HS-27A (cell line): ENCODE measurements at regions not wholly inside any gene's neighbourhood (a gene's known extent, or its start where the extent isn't known, plus 50 kb on each side); places are given as distances from the start of the nearest gene placed in this dataset.

Experiments
- DNase-seq: peaks from one replicate; pipeline ENCODE4 v3.0.0-alpha.2; 2012; ENCODE audit warnings: low read depth, missing footprints

DNA sequence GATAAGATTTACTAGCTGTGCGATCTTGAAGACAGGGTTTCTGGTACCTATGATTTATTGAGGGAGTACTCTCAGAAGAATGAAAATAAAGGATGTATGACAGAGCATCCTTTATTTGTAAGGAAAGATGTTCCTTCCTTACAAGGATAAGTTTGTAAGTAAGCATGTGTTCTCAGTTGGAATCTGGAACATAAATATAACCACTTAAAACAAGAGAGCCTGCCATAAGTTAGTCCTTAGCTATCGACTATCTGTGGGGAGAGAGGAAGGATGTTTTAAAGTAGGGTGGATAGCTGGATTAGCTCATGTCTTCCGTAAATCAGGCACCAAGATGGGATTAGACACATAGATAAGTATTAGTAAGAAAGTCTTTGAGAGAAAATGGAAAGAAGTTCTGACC is 192.6 kb upstream of the CARD18 start:
- DNase-seq, result no peak

DNA sequence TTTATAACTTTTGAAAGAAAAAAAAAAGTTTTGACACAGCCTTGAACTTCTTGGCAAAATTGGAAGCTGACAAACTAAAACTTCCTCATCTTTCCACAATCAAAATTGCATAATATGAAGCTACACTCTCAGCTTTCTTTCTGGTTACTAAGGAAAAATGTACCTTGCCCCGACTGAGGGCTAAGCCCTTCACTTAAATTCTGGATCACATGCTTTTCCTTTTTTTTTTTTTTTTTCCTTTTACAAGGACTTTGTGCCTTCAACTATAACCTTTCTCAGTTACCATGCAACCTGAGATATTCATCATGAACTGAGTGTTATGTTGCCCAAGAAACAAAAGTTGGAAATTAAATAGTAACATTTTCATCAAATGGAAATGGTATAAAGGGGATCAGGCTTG is 188.5 kb upstream of the CARD18 start:
- DNase-seq, result no peak

DNA sequence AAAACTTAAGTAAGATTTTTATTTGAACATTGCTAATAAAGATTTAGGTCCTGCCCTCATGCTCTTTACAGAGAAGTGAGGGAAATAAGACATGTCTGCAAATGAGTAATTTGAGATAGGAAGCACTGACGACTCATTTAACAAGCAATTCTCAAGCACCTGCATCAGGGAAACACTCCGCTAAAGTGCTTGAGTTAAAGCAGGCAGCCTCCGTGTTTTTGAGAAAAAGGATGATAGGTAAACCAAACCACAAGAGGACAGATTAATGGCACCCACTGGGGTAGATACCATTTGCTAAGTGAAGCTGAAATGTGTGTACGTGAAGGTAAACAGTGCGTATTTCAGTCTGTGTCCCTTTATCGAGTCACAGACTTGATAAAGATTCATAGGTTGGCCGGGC is 184.6 kb upstream of the CARD18 start:
- no peak for DNase-seq

DNA sequence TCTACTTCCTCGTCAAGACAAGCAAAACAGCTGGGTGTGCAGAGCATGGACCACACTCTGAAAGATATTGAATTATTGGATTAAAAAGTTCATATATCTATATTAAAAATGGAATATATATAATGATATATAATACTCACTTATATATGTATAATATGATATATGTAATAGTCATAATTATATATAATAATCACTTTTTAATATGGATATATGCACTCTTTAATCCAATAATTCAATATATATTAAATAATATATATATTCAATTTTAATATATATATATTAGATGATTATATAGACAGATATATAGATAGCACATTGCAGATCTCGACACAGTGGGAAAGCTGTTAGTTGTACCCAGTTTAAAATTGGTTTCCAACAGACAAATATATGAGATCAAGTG is 182.1 kb upstream of the CARD18 start:
- no peak for DNase-seq

DNA sequence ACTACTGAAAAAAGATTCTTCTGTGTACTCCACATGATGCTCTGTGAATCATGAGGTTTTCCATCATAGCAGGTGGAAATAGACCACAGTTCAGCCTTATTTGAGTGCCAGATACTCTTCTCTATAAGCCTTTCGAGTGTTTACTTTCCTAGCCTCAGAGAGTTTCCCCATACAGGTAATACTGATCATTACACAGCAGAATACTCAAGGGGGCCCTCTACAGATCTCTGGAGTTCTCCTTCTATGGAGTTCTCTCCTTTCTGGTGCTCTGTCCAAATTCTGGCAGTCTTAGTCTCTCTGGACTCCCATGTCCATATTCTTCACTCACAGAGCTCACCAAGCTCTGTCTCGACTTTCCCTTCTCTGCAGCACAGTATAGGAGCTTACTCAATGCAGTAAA is 175.7 kb upstream of the CARD18 start:
- no peak for DNase-seq

DNA sequence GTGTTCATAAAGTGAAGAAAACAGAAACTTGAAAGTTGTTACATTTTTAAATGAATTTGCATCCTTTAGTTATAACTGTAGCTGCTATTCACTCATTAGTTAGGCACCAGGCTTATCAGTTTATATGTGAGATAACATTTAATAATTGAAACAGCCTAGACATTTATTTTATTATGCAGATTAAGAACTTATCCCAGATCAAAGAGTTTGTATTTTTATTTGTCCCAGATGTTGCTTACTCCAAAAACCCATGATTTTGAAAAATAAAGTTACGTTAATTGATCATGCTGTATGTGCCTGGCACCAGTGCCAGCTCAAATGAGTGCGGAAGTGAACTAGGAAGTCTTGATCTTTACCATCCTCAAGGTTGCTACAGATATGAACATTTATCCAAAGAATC is 172.7 kb upstream of the CARD18 start:
- no peak for DNase-seq

DNA sequence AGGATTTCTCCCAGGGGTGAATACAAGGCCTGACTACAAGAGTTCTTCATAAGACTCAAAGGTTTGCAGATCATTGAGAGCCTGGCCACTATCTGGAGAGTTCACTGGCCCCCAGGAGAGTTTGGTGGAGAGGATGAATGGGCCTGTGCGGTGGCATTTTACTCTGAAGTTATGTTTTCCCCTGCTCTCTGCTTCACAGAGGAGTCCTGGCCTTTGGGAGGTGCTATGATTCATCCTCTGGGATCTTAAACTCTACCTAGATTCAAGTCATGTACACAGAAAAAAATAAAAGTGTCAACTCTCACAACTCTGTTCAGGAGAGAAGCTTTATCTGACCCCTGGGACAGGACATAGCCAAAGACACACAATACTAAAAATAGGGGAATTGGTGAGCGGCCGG is 159.1 kb upstream of the CARD18 start:
- DNase-seq, result no peak

DNA sequence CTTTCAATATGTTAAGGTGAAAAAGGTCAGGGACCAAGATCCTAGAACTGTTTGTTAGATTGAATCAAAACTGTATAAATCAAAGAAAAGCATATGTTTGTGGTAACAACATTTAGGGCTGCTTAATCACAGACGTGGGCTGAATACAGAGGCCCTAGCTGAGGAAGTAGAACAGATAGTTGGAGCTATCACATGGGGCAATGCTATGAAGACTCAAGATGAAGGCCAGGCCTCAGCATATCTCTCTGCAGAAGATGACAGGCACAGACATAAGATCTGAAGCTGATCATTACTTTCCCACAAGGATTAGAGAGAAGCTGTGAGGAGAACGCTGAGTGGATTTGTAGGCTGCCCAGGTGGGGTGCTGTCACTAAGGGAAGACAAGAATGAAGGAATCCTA is 158.6 kb upstream of the CARD18 start:
- no peak for DNase-seq

DNA sequence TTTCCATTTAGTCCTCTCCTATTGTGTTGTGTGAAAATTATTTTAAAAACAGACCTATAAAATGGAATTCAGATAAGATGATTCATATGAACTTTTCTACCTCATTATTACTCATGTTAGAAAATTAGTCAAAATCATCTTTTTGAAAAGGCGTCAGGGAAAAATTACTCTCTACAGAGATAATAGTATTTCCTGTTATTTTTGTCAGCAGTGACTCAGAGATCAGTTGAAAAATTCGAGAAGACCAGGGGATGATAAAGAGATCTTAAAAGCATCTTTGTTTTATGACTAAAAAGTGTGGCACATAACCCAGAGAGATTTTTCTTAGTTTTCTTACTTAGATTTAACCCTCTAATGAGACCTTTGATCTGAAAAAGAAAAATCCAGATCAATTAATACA is 157.9 kb upstream of the CARD18 start:
- DNase-seq, result no peak

DNA sequence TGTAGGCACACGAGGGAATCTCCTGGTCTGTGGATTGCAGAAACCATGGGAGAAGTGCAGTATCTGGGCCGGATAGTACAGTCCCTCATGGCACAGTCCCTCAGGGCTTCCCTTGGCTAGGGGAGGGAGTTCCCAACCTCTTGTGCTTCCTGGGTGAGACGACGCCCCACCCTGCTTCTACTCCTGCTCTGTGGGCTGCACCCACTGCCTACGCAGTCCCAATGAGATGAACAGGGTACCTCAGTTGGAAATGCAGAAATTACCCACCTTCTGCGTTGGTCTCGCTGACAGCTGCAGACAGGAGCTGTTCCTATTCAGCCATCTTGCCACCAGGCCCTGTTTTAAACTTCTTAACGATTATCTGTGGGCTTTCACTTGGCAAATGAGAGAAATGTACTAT is 157.2 kb upstream of the CARD18 start:
- no peak for DNase-seq

DNA sequence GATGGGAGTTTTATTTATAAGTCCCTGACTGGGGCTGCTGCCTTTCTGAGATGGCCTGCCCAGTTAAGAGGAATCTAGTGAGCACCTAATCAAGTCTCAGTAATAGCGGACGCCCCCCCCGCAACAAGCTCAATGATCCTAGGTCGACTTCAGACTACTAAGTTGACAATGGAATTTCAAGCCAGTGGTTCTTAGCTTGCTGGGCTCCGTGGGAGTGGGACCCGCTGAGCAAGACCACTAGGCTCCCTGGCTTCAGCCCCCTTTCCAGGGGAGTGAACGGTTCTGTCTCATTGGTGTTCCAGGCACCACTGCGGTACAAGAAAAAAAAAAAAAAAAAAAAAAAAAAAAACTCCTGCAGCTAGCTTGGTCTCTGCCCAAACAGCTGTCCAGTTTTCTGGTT is 156.8 kb upstream of the CARD18 start:
- no peak for DNase-seq

DNA sequence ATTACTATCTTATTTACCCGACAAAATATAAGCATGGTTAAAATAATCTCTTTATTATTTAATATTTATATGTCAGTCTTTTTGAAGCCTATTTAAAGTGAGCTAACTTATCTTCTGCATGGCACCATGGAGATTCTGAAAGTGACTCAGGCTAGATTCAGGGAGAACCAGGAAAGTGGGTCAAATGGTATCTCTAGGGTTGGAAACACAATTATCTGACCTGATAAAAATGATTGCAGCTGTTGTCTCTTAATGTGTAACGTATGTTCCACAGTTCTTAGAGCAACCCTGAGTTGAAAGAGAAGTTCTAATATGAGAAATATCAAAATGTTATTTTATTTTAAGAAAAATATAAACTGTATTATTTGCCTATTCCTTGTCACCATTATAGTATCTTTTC is 143.1 kb upstream of the CARD18 start:
- no peak for DNase-seq

DNA sequence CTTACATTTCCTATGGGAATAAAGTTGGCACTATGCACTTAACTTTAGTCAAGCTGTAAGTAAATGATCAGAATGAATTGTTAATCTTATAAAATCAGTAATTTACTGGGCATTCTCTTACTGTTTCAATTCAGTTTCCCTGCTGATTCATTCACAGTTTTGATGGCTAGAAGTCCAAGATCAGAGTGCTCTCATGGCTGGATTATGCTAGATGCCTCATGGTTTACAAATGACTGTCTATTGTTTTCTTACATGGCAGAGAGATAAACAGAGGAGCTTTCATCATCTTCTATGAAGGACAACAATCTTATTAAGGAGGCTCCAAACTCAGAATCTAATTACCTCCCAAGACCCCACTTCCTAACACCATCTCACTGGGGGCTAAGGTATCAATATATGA is 135.1 kb upstream of the CARD18 start:
- DNase-seq, result no peak

DNA sequence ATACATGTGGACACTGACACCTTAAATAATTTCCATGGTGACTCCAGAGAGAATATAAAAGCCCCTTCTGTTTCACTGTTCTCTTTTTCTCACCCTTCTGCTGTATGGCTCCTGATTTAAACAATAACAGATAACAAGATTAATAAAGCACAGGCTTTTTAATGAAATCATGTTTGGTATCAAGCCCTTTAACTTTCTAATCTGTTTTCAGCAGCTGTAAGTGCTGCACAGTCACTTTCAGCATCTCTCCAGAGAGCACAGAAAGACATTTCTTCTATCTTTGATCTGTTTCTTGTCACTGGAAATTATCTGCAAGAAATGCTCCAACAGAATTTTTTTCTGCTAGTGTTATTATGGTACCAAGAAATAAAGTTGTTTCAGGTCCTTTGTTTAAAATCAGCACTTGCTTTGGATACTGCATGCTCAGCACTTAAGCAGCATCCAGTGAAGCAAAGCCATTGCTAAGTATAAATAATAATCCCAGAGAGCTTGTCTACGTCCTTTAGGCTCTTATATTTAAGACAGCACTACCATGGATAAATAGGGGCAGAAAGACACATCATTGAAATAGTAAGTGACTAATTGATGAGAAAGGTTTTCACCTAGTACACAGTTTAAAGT is 134.2 kb upstream of the CARD18 start:
- DNase-seq, result no peak

DNA sequence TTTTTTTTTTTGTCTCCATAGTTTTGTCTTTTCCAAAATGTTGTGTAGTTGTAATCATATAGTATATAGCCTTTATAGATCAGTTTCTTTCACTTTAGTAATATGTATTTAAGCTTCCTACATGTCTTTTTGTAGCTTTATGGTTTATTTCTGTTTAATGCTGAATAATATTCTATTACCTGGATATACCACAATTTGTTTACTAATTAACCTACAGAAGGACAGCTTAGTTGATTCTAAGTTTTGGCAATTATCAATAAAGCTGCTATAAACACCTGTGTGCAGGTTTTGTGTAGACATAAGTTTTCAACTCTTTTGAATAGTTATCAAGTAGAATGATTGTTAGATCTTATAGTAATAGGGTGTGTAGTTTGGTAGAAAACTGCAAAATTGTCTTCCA is 130.3 kb upstream of the CARD18 start:
- no peak for DNase-seq

DNA sequence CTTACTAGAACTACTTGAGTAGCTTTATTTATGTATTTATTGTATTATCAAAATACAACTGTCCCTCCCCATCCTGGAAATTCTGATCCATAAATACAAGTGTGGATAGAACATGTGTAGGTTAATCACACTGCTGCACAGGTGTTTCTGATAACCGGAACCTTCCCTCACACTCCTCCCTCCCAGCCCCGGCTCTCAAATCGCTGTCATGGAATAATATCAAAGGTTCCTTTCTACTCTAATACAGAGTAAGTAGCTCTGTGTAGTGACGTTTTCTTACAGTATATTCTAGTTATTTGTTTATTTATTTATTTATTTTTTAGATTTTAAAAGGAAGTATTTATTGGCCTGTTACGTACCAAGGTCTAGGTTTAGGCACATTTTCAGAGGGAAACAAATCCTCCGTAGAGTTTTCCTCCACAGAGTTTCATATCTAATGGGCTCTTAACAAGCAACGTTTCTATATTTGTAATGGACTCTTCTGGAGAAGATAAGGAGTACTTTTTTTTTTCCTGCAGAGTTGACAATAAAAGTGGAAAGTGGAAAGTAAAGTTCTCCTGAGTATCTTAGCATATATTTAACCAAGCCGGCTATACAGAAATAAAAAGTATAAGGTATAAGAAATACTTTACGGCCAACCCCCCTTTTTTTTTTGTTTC is 129.0 kb upstream of the CARD18 start:
- DNase-seq, result no peak

DNA sequence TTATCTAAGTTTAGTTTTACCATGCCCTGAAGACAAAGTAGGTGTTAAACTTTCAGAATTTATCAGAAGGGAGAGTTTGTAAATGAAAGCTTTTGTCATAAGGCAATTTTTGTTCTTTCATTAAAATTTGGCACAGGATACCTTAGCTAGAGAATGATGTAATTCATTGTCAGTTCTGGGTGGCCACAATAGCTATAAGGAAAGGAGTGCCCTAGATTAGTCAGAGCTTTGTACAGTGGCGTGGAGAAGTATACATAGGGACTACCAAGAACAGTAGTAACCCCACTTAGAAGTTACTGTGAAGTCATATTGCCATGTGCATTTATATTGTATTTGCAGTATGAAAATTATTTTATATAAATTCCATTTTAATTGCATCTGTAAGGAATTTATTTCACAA is 126.3 kb upstream of the CARD18 start:
- no peak for DNase-seq

DNA sequence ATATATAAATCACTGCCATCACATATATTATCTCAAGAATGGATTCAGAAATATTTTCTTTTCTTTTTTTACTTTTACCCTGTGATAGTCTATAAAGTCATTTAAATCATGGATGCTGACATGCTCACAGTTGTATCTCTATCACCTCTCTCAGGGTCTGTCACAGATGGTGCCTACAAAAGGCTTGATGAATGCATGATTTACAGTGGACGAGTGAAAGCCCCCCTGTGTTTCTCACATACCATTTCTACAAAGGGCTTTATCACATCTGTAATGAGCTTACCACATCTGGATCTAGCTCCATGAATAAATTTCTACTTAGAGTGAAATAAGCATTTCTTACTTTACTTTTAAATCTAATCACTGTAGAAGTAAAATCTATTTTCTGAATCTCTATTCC is 121.4 kb upstream of the CARD18 start:
- no peak for DNase-seq

DNA sequence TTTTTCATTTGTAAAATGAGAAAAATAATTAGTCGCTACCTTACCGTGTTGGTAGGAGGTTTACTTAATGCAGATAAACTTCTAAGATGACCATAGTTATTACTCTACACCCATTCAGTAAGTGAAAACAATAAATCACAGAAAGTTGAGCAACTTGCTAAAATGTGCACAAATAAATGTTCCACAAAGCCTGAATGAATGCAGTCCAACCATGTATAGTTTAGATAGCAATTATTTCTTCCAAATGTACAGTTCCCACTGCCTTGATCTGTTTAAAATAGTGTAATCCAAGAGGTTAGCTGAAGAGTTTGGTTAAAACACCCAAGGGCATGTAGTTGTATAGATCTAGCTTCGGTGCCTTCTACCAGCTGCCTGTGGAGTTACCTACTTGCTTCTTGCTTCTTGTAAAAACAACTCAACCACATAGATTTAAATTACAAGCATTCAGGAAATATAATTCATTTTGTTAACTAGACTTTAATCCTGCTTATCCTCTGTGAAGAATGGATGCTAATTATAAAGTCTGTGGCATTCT is 106.3 kb upstream of the CARD18 start:
- DNase-seq, result no peak

DNA sequence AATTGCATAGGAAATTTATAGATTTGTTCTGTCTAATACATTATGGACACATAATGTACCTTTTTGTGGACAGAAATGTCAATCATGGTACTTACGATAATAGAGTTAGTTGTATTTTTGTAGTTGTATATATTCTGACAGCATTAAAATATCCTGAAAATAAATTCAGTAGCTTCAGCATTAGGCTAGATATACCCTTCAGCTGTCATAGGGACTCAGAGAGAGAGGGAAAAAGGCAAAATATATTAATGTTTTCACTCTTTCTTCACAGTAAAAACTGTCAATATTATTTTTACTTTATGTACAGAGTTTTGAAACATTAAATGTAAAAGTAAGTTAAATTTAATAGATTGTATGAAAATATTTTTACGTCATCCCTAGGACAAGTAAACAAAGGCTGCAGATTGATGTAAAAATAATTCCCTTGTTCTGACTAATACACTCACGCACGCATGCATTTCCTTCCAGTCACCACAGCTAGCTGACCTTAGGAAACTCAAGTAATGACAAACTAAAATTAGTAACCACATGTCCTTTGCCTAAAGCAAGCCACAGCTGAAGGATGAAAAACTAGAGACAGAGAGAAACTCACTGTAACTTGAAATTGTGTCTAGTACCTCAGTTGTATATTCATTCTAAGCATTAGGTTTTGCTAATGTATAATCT is 104.7 kb upstream of the CARD18 start:
- peak; percentile 57 for DNase-seq

DNA sequence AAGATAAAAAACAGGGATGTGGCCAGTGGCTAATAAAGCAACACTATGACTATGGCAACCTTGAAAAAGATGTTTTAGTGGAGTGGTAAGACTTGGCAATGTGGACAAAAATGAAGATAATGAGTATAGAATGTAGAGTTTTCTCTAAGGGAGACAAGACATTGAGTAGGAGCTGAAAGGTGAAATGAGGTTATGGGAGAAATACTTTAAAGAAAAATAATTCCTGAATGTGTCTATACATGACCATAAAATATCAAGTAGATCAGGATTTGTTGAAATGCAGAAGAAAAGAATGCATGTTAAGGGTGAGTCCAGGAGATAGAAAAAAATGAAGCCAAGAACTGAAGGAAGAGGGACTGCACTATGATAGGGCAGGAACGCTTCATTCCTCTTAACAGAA is 101.6 kb upstream of the CARD18 start:
- DNase-seq, result no peak

DNA sequence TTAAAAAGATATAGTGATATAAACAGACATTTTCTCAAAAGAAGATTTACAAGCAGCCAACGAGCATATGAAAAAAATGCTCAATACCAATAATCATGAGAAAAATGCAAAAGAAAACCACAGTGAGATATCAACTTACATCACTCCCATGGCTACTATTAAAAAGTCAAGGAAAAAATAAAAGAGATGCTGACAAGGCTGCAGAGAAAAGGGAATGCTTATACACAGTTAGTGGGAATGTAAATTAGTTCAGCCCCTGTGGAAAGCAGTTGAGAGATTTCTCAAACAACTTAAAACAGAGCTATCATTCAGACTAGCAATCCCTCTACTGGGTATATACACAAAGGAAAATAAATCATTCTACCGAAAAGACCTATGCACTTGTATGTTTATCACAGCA is 97.1 kb upstream of the CARD18 start:
- DNase-seq, result no peak

DNA sequence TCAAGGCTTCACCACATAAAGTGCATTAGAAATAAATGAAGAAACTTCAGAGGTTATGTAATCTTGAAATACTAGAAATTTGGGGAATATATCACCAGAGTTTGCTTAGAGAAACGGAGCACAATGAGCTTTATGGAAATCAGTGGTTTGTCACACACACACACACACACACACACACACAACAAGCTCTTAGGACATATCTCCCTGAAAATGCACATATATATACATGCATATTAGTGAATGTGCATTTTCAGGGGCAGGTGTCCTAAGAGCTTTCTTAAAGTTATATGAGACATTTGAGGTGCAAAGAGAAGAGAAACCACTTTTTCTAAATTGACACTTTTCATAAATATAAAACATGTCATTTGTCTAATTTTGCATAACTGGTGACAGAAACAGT is 93.7 kb upstream of the CARD18 start:
- no peak for DNase-seq

DNA sequence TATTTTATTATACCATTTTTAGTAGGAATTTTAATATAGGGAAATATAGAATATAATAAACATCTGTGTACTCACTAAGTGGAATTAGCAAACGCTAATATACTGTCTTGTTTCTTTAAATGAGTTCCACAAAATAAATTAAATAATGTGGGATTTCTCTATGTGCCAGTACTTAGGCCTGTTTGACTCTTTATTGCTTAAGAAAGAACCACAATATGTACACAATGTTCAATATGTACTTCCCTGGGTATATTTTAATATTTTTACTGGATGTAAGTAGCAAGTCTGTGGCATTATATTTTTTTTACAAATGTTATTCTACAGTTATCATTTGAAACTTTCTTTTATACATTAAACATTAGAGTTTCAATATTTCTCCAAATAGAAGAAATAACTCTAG is 92.5 kb upstream of the CARD18 start:
- DNase-seq, result no peak
